Liver (tissue), 7 donors: ENCODE measurements at regions not wholly inside any gene's neighbourhood (a gene's known extent, or its start where the extent isn't known, plus 50 kb on each side); places are given as distances from the start of the nearest gene placed in this dataset.

ENCODE experiments used
- DNase-seq: peaks from one replicate; pipeline ENCODE4 v3.0.0-alpha.2; 2017; ENCODE audit warnings: low spot score
- H3K27ac ChIP-seq, 2 donors: one replicate each; pipeline ENCODE4 v1.7.0; 2013; ENCODE audit warnings: inconsistent platforms in 2 of 2, low read length in 2 of 2, control low read depth in 1 of 2, low read depth in 1 of 2, mild to moderate bottlenecking in 1 of 2
- H3K27me3 ChIP-seq, 4 donors: one replicate each; pipeline versions ENCODE4 v1.6.1 to v1.7.0; 2013; ENCODE audit warnings: low read length in 3 of 4, inconsistent platforms in 1 of 4, mild to moderate bottlenecking in 1 of 4, moderate library complexity in 1 of 4; ENCODE audit not compliant: control insufficient read depth in 4 of 4, insufficient read depth in 4 of 4
- H3K36me3 ChIP-seq, 4 donors: one replicate each; pipeline versions ENCODE4 v1.6.1 to v1.7.0; 2013; ENCODE audit warnings: low read length in 3 of 4, mild to moderate bottlenecking in 3 of 4, low read depth in 1 of 4, moderate library complexity in 1 of 4; ENCODE audit not compliant: control insufficient read depth in 4 of 4, insufficient read depth in 3 of 4
- H3K4me1 ChIP-seq, 4 donors: one replicate each; pipeline versions ENCODE4 v1.6.1 to v1.7.0; 2013; ENCODE audit warnings: low read length in 3 of 4, mild to moderate bottlenecking in 3 of 4, moderate library complexity in 1 of 4; ENCODE audit not compliant: control insufficient read depth in 4 of 4, insufficient read depth in 4 of 4
- H3K4me3 ChIP-seq, 3 donors: one replicate each; pipeline versions ENCODE4 v1.6.1 to v1.7.0; 2013; ENCODE audit warnings: low read length in 3 of 3, control low read depth in 1 of 3, low read depth in 1 of 3, mild to moderate bottlenecking in 1 of 3
- H3K9ac ChIP-seq, 2 donors: one replicate each; pipeline ENCODE4 v1.7.0; 2013; ENCODE audit warnings: low read length in 2 of 2, mild to moderate bottlenecking in 2 of 2, moderate library complexity in 2 of 2, control low read depth in 1 of 2, low read depth in 1 of 2
- H3K9me3 ChIP-seq, 4 donors: one replicate each; pipeline versions ENCODE4 v1.6.1 to v1.7.0; 2013; ENCODE audit warnings: low read length in 3 of 4; ENCODE audit not compliant: control insufficient read depth in 4 of 4
- ATF3 ChIP-seq: IDR thresholded peaks from 2 replicates; pipeline ENCODE4 v1.6.1; 2016; ENCODE audit warnings: antibody characterized with exemption
- CTCF ChIP-seq: fragments of 150-350 bp; IDR thresholded peaks from 2 replicates; pipeline ENCODE4 v1.5.1; 2017; ENCODE audit warnings: improper control_type of control experiment, low read depth, low read length; ENCODE audit not compliant: missing input control
- EGR1 ChIP-seq, 2 donors: IDR thresholded peaks; 2 replicates each; pipeline ENCODE4 v1.6.1; 2016 to 2018; ENCODE audit warnings: antibody characterized with exemption in 2 of 2, low read depth in 2 of 2
- FOXA1 ChIP-seq: IDR thresholded peaks from 2 replicates; pipeline ENCODE4 v1.6.1; 2016; ENCODE audit warnings: antibody characterized with exemption
- FOXA2 ChIP-seq: IDR thresholded peaks from 2 replicates; pipeline ENCODE4 v1.6.1; 2016; ENCODE audit warnings: antibody characterized with exemption
- GABPA ChIP-seq, 2 donors: IDR thresholded peaks in 1 of 2; conservative IDR thresholded peaks in 1 of 2; 2 replicates each; pipeline ENCODE4 v1.6.1; 2016; ENCODE audit warnings: antibody characterized with exemption in 2 of 2, mild to moderate bottlenecking in 1 of 2, moderate library complexity in 1 of 2
- HNF4A ChIP-seq, 2 donors: conservative IDR thresholded peaks; 2 replicates each; pipeline ENCODE4 v1.6.1; 2016; ENCODE audit warnings: antibody characterized with exemption in 2 of 2, mild to moderate bottlenecking in 2 of 2
- HNF4G ChIP-seq: IDR thresholded peaks from 2 replicates; pipeline ENCODE4 v1.6.1; 2016; ENCODE audit warnings: antibody characterized with exemption
- JUND ChIP-seq, 2 donors: IDR thresholded peaks; 2 replicates each; pipeline ENCODE4 v1.6.1; 2016; ENCODE audit warnings: antibody characterized with exemption in 2 of 2
- MAX ChIP-seq: IDR thresholded peaks from 2 replicates; pipeline ENCODE4 v1.6.1; 2016; ENCODE audit warnings: antibody characterized with exemption
- NR2F2 ChIP-seq: IDR thresholded peaks from 2 replicates; pipeline ENCODE4 v1.6.1; 2016; ENCODE audit warnings: antibody characterized with exemption
- RAD21 ChIP-seq, 2 donors: IDR thresholded peaks; 2 replicates each; pipeline ENCODE4 v1.6.1; 2016; ENCODE audit warnings: antibody characterized with exemption in 2 of 2, mild to moderate bottlenecking in 2 of 2
- REST ChIP-seq: IDR thresholded peaks from 2 replicates; pipeline ENCODE4 v1.6.1; 2016; ENCODE audit warnings: antibody characterized with exemption, mild to moderate bottlenecking
- RXRA ChIP-seq, 2 donors: IDR thresholded peaks; 2 replicates each; pipeline ENCODE4 v1.6.1; 2017 to 2018; ENCODE audit warnings: antibody characterized with exemption in 2 of 2, mild to moderate bottlenecking in 1 of 2
- SP1 ChIP-seq: IDR thresholded peaks from 2 replicates; pipeline ENCODE4 v1.6.1; 2018; ENCODE audit warnings: antibody characterized with exemption, mild to moderate bottlenecking
- TAF1 ChIP-seq: conservative IDR thresholded peaks from 2 replicates; pipeline ENCODE4 v1.6.1; 2016; ENCODE audit warnings: antibody characterized with exemption, mild to moderate bottlenecking
- YY1 ChIP-seq: IDR thresholded peaks from 2 replicates; pipeline ENCODE4 v1.6.1; 2016; ENCODE audit warnings: antibody characterized with exemption, mild to moderate bottlenecking
- ZBTB33 ChIP-seq: IDR thresholded peaks from 2 replicates; pipeline ENCODE4 v1.6.1; 2016; ENCODE audit warnings: antibody characterized with exemption
- donor health status: healthy.
- donor health status: healthy.
- donor health status: healthy.
- donor health status: healthy.

- Histone ChIP-seq H3K27me3 (no peaks in the 10 kb centered on the region), H3K27ac (no peak overlapping the region), H3K4me3 (no peak overlapping the region), H3K9ac (no peak overlapping the region), H3K4me1 (no peaks in the 10 kb centered on the region), H3K36me3 (no peaks in the 10 kb centered on the region), H3K9me3 (no peaks in the 10 kb centered on the region)
- DNase-seq, result no peak
- TF ChIP-seq HNF4G (no peak), EGR1 (IDR thresholded peaks at IDR 0.05; ENCODE audit: low read depth in 2 of 2) (no peak), MAX (no peak), TAF1 (no peak), JUND (IDR thresholded peaks at IDR 0.05) (no peak), GABPA (IDR thresholded peaks at IDR 0.05 in 1 of 2, conservative IDR thresholded peaks at IDR 0.05 in 1 of 2) (no peak), RXRA (IDR thresholded peaks at IDR 0.05) (no peak), REST (no peak), ATF3 (no peak), CTCF (no peak), NR2F2 (no peak), SP1 (no peak), FOXA1 (no peak), YY1 (no peak), RAD21 (IDR thresholded peaks at IDR 0.05) (no peak), FOXA2 (no peak), HNF4A (conservative IDR thresholded peaks at IDR 0.05) (no peak)
These were observed 257.1 kb upstream of the SPOPL start for GRCh38 chr2:138244501-138244925.

GRCh38 chr2:138245310-138245709 lies 256.3 kb upstream of the SPOPL start:
- DNase-seq, result no peak

More at GRCh38 chr2:138245310-138245709, 256.3 kb upstream of the SPOPL start:
- Histone ChIP-seq H3K9ac (no peak overlapping the region), H3K9me3 (no peaks in the 10 kb centered on the region), H3K4me1 (no peaks in the 10 kb centered on the region), H3K27ac (no peak overlapping the region), H3K36me3 (no peaks in the 10 kb centered on the region), H3K4me3 (no peak overlapping the region), H3K27me3 (no peaks in the 10 kb centered on the region)
- TF ChIP-seq CTCF (no peak), TAF1 (no peak), FOXA2 (no peak), YY1 (no peak), FOXA1 (no peak), GABPA (IDR thresholded peaks at IDR 0.05 in 1 of 2, conservative IDR thresholded peaks at IDR 0.05 in 1 of 2) (no peak), ATF3 (no peak), SP1 (no peak), RAD21 (IDR thresholded peaks at IDR 0.05) (no peak), RXRA (IDR thresholded peaks at IDR 0.05) (no peak), HNF4A (conservative IDR thresholded peaks at IDR 0.05) (no peak), EGR1 (IDR thresholded peaks at IDR 0.05; ENCODE audit: low read depth in 2 of 2) (no peak), ZBTB33 (no peak), NR2F2 (no peak), HNF4G (no peak)
